ENCODE measurements at regions not wholly inside any gene's neighbourhood (a gene's known extent, or its start where the extent isn't known, plus 50 kb on each side); places are given as distances from the start of the nearest gene placed in this dataset.

GRCh38 chr9:92196400-92196799, 81.2 kb upstream of the SPTLC1 start:
- Mint-ChIP-seq H3K27ac (no peak overlapping the region), H3K27me3 (peaks cover 0 to 25% (median 8%) of the 10 kb centered on the region in 5 donors), H3K36me3 (peaks cover 0 to 6% (median 3%) of the 10 kb centered on the region in 5 donors), H3K4me3 (no peak overlapping the region), H3K9me3 (peaks cover 4 to 35% (median 10%) of the 10 kb centered on the region in 11 donors), H3K4me1 (no peaks in the 10 kb centered on the region)
- H3K27ac ChIP-seq (ENCODE audit: low read depth, low read length) = no peak overlapping the region
- DNase-seq (no peak), ATAC-seq (no peak)
- CTCF ChIA-PET = no interaction called here
- no peaks in the 10 kb centered on the region for H3K9me3 ChIP-seq (ENCODE audit: control insufficient read depth in 2 of 3, low read length in 3 of 3)
- no peaks in the 10 kb centered on the region for H3K27me3 ChIP-seq (ENCODE audit: control insufficient read depth in 2 of 2, insufficient read depth in 2 of 2, low read length in 2 of 2)
- no peak overlapping the region for H3K4me3 ChIP-seq (ENCODE audit: low read length)
- POLR2A ChIA-PET = no interaction called here
- intact Hi-C loops (cut with micrococcal nuclease) = no loop called here
- no peaks in the 10 kb centered on the region for H3K36me3 ChIP-seq (ENCODE audit: control insufficient read depth in 2 of 3, insufficient read depth in 3 of 3, low read length in 3 of 3)
- no peaks in the 10 kb centered on the region for H3K4me1 ChIP-seq (ENCODE audit: control insufficient read depth in 2 of 2, insufficient read depth in 2 of 2, low read length in 2 of 2)

GRCh38 chr9:92191801-92192200, 76.6 kb upstream of the SPTLC1 start:
- Mint-ChIP-seq H3K27ac (no peak overlapping the region), H3K27me3 (peaks cover 0 to 25% (median 8%) of the 10 kb centered on the region in 5 donors), H3K36me3 (peaks cover 0 to 4% (median 0%) of the 10 kb centered on the region in 5 donors), H3K9me3 (peaks cover 0 to 17% (median 2%) of the 10 kb centered on the region in 11 donors), H3K4me3 (no peak overlapping the region), H3K4me1 (no peaks in the 10 kb centered on the region)
- no peaks in the 10 kb centered on the region for H3K9me3 ChIP-seq (ENCODE audit: control insufficient read depth in 2 of 3, low read length in 3 of 3)
- CTCF ChIA-PET = no interaction called here
- no peak overlapping the region for H3K4me3 ChIP-seq (ENCODE audit: low read length)
- no peaks in the 10 kb centered on the region for H3K27me3 ChIP-seq (ENCODE audit: control insufficient read depth in 2 of 2, insufficient read depth in 2 of 2, low read length in 2 of 2)
- no peaks in the 10 kb centered on the region for H3K4me1 ChIP-seq (ENCODE audit: control insufficient read depth in 2 of 2, insufficient read depth in 2 of 2, low read length in 2 of 2)
- POLR2A ChIA-PET = no interaction called here
- intact Hi-C loops (cut with micrococcal nuclease) = no loop called here
- ATAC-seq (no peak), DNase-seq (no peak)
- H3K36me3 ChIP-seq (ENCODE audit: control insufficient read depth in 2 of 3, insufficient read depth in 3 of 3, low read length in 3 of 3) = no peaks in the 10 kb centered on the region
- no peak overlapping the region for H3K27ac ChIP-seq (ENCODE audit: low read depth, low read length)

- no peak overlapping the region for H3K27ac ChIP-seq (ENCODE audit: low read depth, low read length)
- no peak for DNase-seq
- peaks cover 0 to 3% (median 0%) of the 10 kb centered on the region in 5 donors for H3K36me3 Mint-ChIP-seq
- H3K27me3 Mint-ChIP-seq = peaks cover 4 to 23% (median 7%) of the 10 kb centered on the region in 5 donors
- POLR2A ChIA-PET = no interaction called here
- H3K4me3 Mint-ChIP-seq = no peak overlapping the region
- H3K9me3 ChIP-seq (ENCODE audit: control insufficient read depth in 2 of 3, low read length in 3 of 3) = no peaks in the 10 kb centered on the region
- H3K4me3 ChIP-seq (ENCODE audit: low read length) = no peak overlapping the region
- no peaks in the 10 kb centered on the region for H3K4me1 ChIP-seq (ENCODE audit: control insufficient read depth in 2 of 2, insufficient read depth in 2 of 2, low read length in 2 of 2)
- peaks cover 0 to 5% (median 0%) of the 10 kb centered on the region in 11 donors for H3K9me3 Mint-ChIP-seq
- H3K27ac Mint-ChIP-seq = no peak overlapping the region
- CTCF ChIA-PET = no interaction called here
- ATAC-seq = no peak
- no peaks in the 10 kb centered on the region for H3K4me1 Mint-ChIP-seq
- intact Hi-C loops (cut with micrococcal nuclease) = no loop called here
- no peaks in the 10 kb centered on the region for H3K27me3 ChIP-seq (ENCODE audit: control insufficient read depth in 2 of 2, insufficient read depth in 2 of 2, low read length in 2 of 2)
- H3K36me3 ChIP-seq (ENCODE audit: control insufficient read depth in 2 of 3, insufficient read depth in 3 of 3, low read length in 3 of 3) = no peaks in the 10 kb centered on the region
Measured at GRCh38 chr9:92190536-92190790, 75.2 kb upstream of the SPTLC1 start.

GRCh38 chr9:92189782-92190535, 74.7 kb upstream of the SPTLC1 start:
- H3K27me3 Mint-ChIP-seq = peaks cover 4 to 18% (median 7%) of the 10 kb centered on the region in 5 donors
- ATAC-seq (no peak), DNase-seq (no peak)
- intact Hi-C loops (cut with micrococcal nuclease) = no loop called here
- Histone ChIP-seq H3K4me3 (ENCODE audit: low read length) (no peak overlapping the region), H3K27ac (ENCODE audit: low read depth, low read length) (no peak overlapping the region), H3K27me3 (ENCODE audit: control insufficient read depth in 2 of 2, insufficient read depth in 2 of 2, low read length in 2 of 2) (no peaks in the 10 kb centered on the region), H3K4me1 (ENCODE audit: control insufficient read depth in 2 of 2, insufficient read depth in 2 of 2, low read length in 2 of 2) (no peaks in the 10 kb centered on the region), H3K36me3 (ENCODE audit: control insufficient read depth in 2 of 3, insufficient read depth in 3 of 3, low read length in 3 of 3) (no peaks in the 10 kb centered on the region), H3K9me3 (ENCODE audit: control insufficient read depth in 2 of 3, low read length in 3 of 3) (no peaks in the 10 kb centered on the region)
- H3K36me3 Mint-ChIP-seq = peaks cover 0 to 3% (median 0%) of the 10 kb centered on the region in 5 donors
- H3K9me3 Mint-ChIP-seq = peaks cover 0 to under 1% (median 0%) of the 10 kb centered on the region in 11 donors
- H3K4me3 Mint-ChIP-seq = no peak overlapping the region
- ChIA-PET CTCF (no interaction called here), POLR2A (no interaction called here)
- H3K4me1 Mint-ChIP-seq = no peaks in the 10 kb centered on the region
- H3K27ac Mint-ChIP-seq = no peak overlapping the region

GRCh38 chr9:92188969-92189781, 74.0 kb upstream of the SPTLC1 start:
- CTCF ChIA-PET = no interaction called here
- Histone ChIP-seq H3K27me3 (ENCODE audit: control insufficient read depth in 2 of 2, insufficient read depth in 2 of 2, low read length in 2 of 2) (no peaks in the 10 kb centered on the region), H3K4me1 (ENCODE audit: control insufficient read depth in 2 of 2, insufficient read depth in 2 of 2, low read length in 2 of 2) (no peaks in the 10 kb centered on the region), H3K9me3 (ENCODE audit: control insufficient read depth in 2 of 3, low read length in 3 of 3) (no peaks in the 10 kb centered on the region), H3K27ac (ENCODE audit: low read depth, low read length) (no peak overlapping the region), H3K36me3 (ENCODE audit: control insufficient read depth in 2 of 3, insufficient read depth in 3 of 3, low read length in 3 of 3) (no peaks in the 10 kb centered on the region), H3K4me3 (ENCODE audit: low read length) (no peak overlapping the region)
- peaks cover 4 to 20% (median 8%) of the 10 kb centered on the region in 5 donors for H3K27me3 Mint-ChIP-seq
- DNase-seq (peak in 2 of 9 donors; percentile 6 to 18), ATAC-seq (peak; percentile 20)
- peaks cover 0 to 3% (median 0%) of the 10 kb centered on the region in 5 donors for H3K36me3 Mint-ChIP-seq
- no peak overlapping the region for H3K27ac Mint-ChIP-seq
- H3K4me3 Mint-ChIP-seq = no peak overlapping the region
- POLR2A ChIA-PET = no interaction called here
- H3K4me1 Mint-ChIP-seq = no peaks in the 10 kb centered on the region
- intact Hi-C loops (cut with micrococcal nuclease) = no loop called here
- peaks cover 0 to under 1% (median 0%) of the 10 kb centered on the region in 11 donors for H3K9me3 Mint-ChIP-seq

- POLR2A ChIA-PET = no interaction called here
- CTCF ChIA-PET = no interaction called here
- intact Hi-C loops (cut with micrococcal nuclease) = no loop called here
- Mint-ChIP-seq H3K36me3 (peaks cover 0 to 3% (median 0%) of the 10 kb centered on the region in 5 donors), H3K27ac (no peak overlapping the region), H3K4me3 (no peak overlapping the region), H3K4me1 (peaks cover 0 to 2% (median 0%) of the 10 kb centered on the region in 7 donors), H3K27me3 (peaks cover 4 to 24% (median 4%) of the 10 kb centered on the region in 5 donors), H3K9me3 (peaks cover 0 to 3% (median 0%) of the 10 kb centered on the region in 11 donors)
- H3K27me3 ChIP-seq (ENCODE audit: control insufficient read depth in 2 of 2, insufficient read depth in 2 of 2, low read length in 2 of 2) = no peaks in the 10 kb centered on the region
- no peaks in the 10 kb centered on the region for H3K9me3 ChIP-seq (ENCODE audit: control insufficient read depth in 2 of 3, low read length in 3 of 3)
- H3K27ac ChIP-seq (ENCODE audit: low read depth, low read length) = no peak overlapping the region
- ATAC-seq = no peak
- H3K4me3 ChIP-seq (ENCODE audit: low read length) = no peak overlapping the region
- H3K4me1 ChIP-seq (ENCODE audit: control insufficient read depth in 2 of 2, insufficient read depth in 2 of 2, low read length in 2 of 2) = no peaks in the 10 kb centered on the region
- DNase-seq = no peak
- H3K36me3 ChIP-seq (ENCODE audit: control insufficient read depth in 2 of 3, insufficient read depth in 3 of 3, low read length in 3 of 3) = no peaks in the 10 kb centered on the region
Measured at GRCh38 chr9:92187989-92188714, 72.9 kb upstream of the SPTLC1 start.

All from naive thymus-derived CD4-positive, alpha-beta T cell (primary cell).